Mesendoderm (in vitro differentiated cells): ENCODE measurements at regions not wholly inside any gene's neighbourhood (a gene's known extent, or its start where the extent isn't known, plus 50 kb on each side); places are given as distances from the start of the nearest gene placed in this dataset.
"Not testable (repeated sequence)": the region's sequence is repeated elsewhere in the genome, so short reads cannot be mapped to it uniquely, and the experiment has no call there.

Experiments used
- DNase-seq: peaks from one replicate; pipeline ENCODE4 v3.0.0; 2013
- H2AK5ac ChIP-seq: 2 replicates; pipeline ENCODE4 v1.6.1; 2013; ENCODE audit warnings: low read length, inconsistent platforms
- H2BK120ac ChIP-seq: 2 replicates; pipeline ENCODE4 v1.6.1; 2013; ENCODE audit warnings: low read depth, mild to moderate bottlenecking, low read length, moderate library complexity, mixed read lengths
- H2BK15ac ChIP-seq: replicated peaks from 2 replicates; pipeline ENCODE4 v1.6.1; 2013; ENCODE audit warnings: low read depth, mild to moderate bottlenecking, moderate library complexity
- H2BK5ac ChIP-seq: 2 replicates; pipeline ENCODE4 v1.6.1; 2013; ENCODE audit warnings: low read length, inconsistent platforms
- H3K18ac ChIP-seq: 2 replicates; pipeline ENCODE4 v1.6.1; 2013; ENCODE audit warnings: mild to moderate bottlenecking, low read length, mixed read lengths
- H3K23ac ChIP-seq: one replicate; pipeline ENCODE4 v1.6.1; 2013; ENCODE audit warnings: low read length
- H3K27ac ChIP-seq: 2 replicates; pipeline ENCODE4 v1.5.1; 2013; ENCODE audit warnings: low read depth, mild to moderate bottlenecking, inconsistent platforms, low read length, moderate library complexity
- H3K27me3 ChIP-seq: 2 replicates; pipeline ENCODE4 v1.6.1; 2013; ENCODE audit warnings: low read length, control low read depth, mild to moderate bottlenecking, inconsistent platforms; ENCODE audit not compliant: insufficient read depth, poor library complexity
- H3K36me3 ChIP-seq: 2 replicates; pipeline ENCODE4 v1.6.1; 2013; ENCODE audit warnings: low read length, inconsistent platforms; ENCODE audit not compliant: control insufficient read depth, insufficient read depth
- H3K4ac ChIP-seq: one replicate; pipeline ENCODE4 v1.6.1; 2013; ENCODE audit warnings: low read depth, mild to moderate bottlenecking, low read length, moderate library complexity
- H3K4me1 ChIP-seq: 2 replicates; pipeline ENCODE4 v1.6.1; 2013; ENCODE audit warnings: low read depth, low read length, inconsistent platforms; ENCODE audit not compliant: control insufficient read depth
- H3K4me2 ChIP-seq: 2 replicates; pipeline ENCODE4 v1.6.1; 2013; ENCODE audit warnings: low read length
- H3K4me3 ChIP-seq: 2 replicates; pipeline ENCODE4 v1.5.1; 2013; ENCODE audit warnings: mild to moderate bottlenecking, low read length
- H3K56ac ChIP-seq: one replicate; pipeline ENCODE4 v1.6.1; 2013; ENCODE audit warnings: low read length
- H3K79me1 ChIP-seq: 2 replicates; pipeline ENCODE4 v1.6.1; 2013; ENCODE audit warnings: low read length, inconsistent platforms
- H3K79me2 ChIP-seq: 2 replicates; pipeline ENCODE4 v1.6.1; 2013; ENCODE audit warnings: mild to moderate bottlenecking, low read length; ENCODE audit not compliant: control insufficient read depth, insufficient read depth
- H3K9ac ChIP-seq: 2 replicates; pipeline ENCODE4 v1.6.1; 2013; ENCODE audit warnings: low read length, inconsistent platforms
- H4K5ac ChIP-seq: one replicate; pipeline ENCODE4 v1.6.1; 2013; ENCODE audit warnings: low read length
- H4K8ac ChIP-seq: one replicate; pipeline ENCODE4 v1.6.1; 2013; ENCODE audit warnings: low read depth, mild to moderate bottlenecking, control low read depth, low read length, moderate library complexity
- WGBS: extraction: QIAGEN DNeasy Blood & Tissue Kit; methylation state at CpG from one replicate; pipeline ENCODE4 v1.1.7; 2013; ENCODE audit warnings: low lambda C conversion rate, missing lambda C conversion rate; ENCODE audit not compliant: insufficient coverage; ENCODE audit errors: extremely low coverage; 5-methylcytosine and 5-hydroxymethylcytosine counted together

- H2AK5ac ChIP-seq: no peak overlapping the region
- H3K23ac ChIP-seq: no peak overlapping the region
- H3K9ac ChIP-seq: no peak overlapping the region
- H3K27me3 ChIP-seq: no peaks in the 10 kb centered on the region
- no peak overlapping the region for H3K18ac ChIP-seq
- no peaks in the 10 kb centered on the region for H3K79me1 ChIP-seq
- no peak overlapping the region for H3K4me2 ChIP-seq
- no CpG with 5 or more reads among the region's 2 CpGs for WGBS
- H3K36me3 ChIP-seq: no peaks in the 10 kb centered on the region
- no peak overlapping the region for H3K56ac ChIP-seq
- H3K4me1 ChIP-seq: no peaks in the 10 kb centered on the region
- H2BK5ac ChIP-seq: no peak overlapping the region
- no peak overlapping the region for H3K27ac ChIP-seq
- H3K79me2 ChIP-seq: no peaks in the 10 kb centered on the region
- H2BK120ac ChIP-seq: no peak overlapping the region
- no peak overlapping the region for H4K8ac ChIP-seq
- H4K5ac ChIP-seq: no peak overlapping the region
- DNase-seq: no peak
- no peak overlapping the region for H2BK15ac ChIP-seq
- H3K4ac ChIP-seq: no peak overlapping the region
- H3K4me3 ChIP-seq: no peak overlapping the region
These were observed 1103.2 kb upstream of the ALCAM start for GRCh38 chr3:104263477-104263876.

- H4K5ac ChIP-seq, H3K27ac ChIP-seq, DNase-seq, H3K4ac ChIP-seq, H3K4me3 ChIP-seq, H3K79me1 ChIP-seq, H2BK5ac ChIP-seq, H3K18ac ChIP-seq, H2AK5ac ChIP-seq, H2BK120ac ChIP-seq, H4K8ac ChIP-seq, H3K79me2 ChIP-seq, H3K27me3 ChIP-seq, H3K56ac ChIP-seq, H3K36me3 ChIP-seq, H2BK15ac ChIP-seq, H3K4me1 ChIP-seq, H3K9ac ChIP-seq, H3K4me2 ChIP-seq, H3K23ac ChIP-seq: not testable (repeated sequence)
- WGBS: no CpG with 5 or more reads among the region's 1 CpG
These were observed 1100.5 kb upstream of the ALCAM start for GRCh38 chr3:104266219-104266618.

GRCh38 chr3:104269771-104270170, 1096.9 kb upstream of the ALCAM start:
- H3K4ac ChIP-seq: no peak overlapping the region
- no peak overlapping the region for H3K4me2 ChIP-seq
- H3K18ac ChIP-seq: no peak overlapping the region
- DNase-seq: no peak
- H2AK5ac ChIP-seq: no peak overlapping the region
- no peak overlapping the region for H3K27ac ChIP-seq
- H2BK5ac ChIP-seq: no peak overlapping the region
- no peak overlapping the region for H3K23ac ChIP-seq
- no peaks in the 10 kb centered on the region for H3K4me1 ChIP-seq
- no peak overlapping the region for H2BK15ac ChIP-seq
- H4K8ac ChIP-seq: no peak overlapping the region
- H3K56ac ChIP-seq: no peak overlapping the region
- H3K9ac ChIP-seq: no peak overlapping the region
- H3K79me2 ChIP-seq: no peaks in the 10 kb centered on the region
- no CpG with 5 or more reads among the region's 6 CpGs for WGBS
- H2BK120ac ChIP-seq: no peak overlapping the region
- H3K36me3 ChIP-seq: no peaks in the 10 kb centered on the region
- no peaks in the 10 kb centered on the region for H3K27me3 ChIP-seq
- no peak overlapping the region for H4K5ac ChIP-seq
- no peaks in the 10 kb centered on the region for H3K79me1 ChIP-seq
- no peak overlapping the region for H3K4me3 ChIP-seq

GRCh38 chr3:104273046-104273649, 1093.6 kb upstream of the ALCAM start:
- DNase-seq: peak; percentile 59
- Histone ChIP-seq H3K36me3 (no peaks in the 10 kb centered on the region), H3K4me3 (no peak overlapping the region), H2BK120ac (no peak overlapping the region), H2AK5ac (no peak overlapping the region), H3K4ac (no peak overlapping the region), H4K8ac (no peak overlapping the region), H3K9ac (no peak overlapping the region), H3K27me3 (no peaks in the 10 kb centered on the region), H3K4me2 (no peak overlapping the region), H2BK5ac (no peak overlapping the region), H4K5ac (no peak overlapping the region), H3K23ac (no peak overlapping the region), H3K56ac (no peak overlapping the region), H3K18ac (no peak overlapping the region), H3K27ac (no peak overlapping the region), H3K79me1 (no peaks in the 10 kb centered on the region), H3K4me1 (no peaks in the 10 kb centered on the region), H3K79me2 (no peaks in the 10 kb centered on the region), H2BK15ac (no peak overlapping the region)
- whole genome bisulfite sequencing: no CpG with 5 or more reads among the region's 4 CpGs

GRCh38 chr3:104275199-104275598, 1091.5 kb upstream of the ALCAM start:
- no peaks in the 10 kb centered on the region for H3K4me1 ChIP-seq
- no peak overlapping the region for H3K56ac ChIP-seq
- no peak overlapping the region for H3K18ac ChIP-seq
- no peak overlapping the region for H2BK15ac ChIP-seq
- no peak overlapping the region for H2BK5ac ChIP-seq
- H3K27ac ChIP-seq: no peak overlapping the region
- H3K9ac ChIP-seq: no peak overlapping the region
- H3K79me1 ChIP-seq: no peaks in the 10 kb centered on the region
- H3K4me3 ChIP-seq: no peak overlapping the region
- H3K23ac ChIP-seq: no peak overlapping the region
- no peak overlapping the region for H4K5ac ChIP-seq
- H3K27me3 ChIP-seq: no peaks in the 10 kb centered on the region
- H3K79me2 ChIP-seq: no peaks in the 10 kb centered on the region
- DNase-seq: no peak
- no peak overlapping the region for H2AK5ac ChIP-seq
- H3K4ac ChIP-seq: no peak overlapping the region
- no peak overlapping the region for H4K8ac ChIP-seq
- no peak overlapping the region for H3K4me2 ChIP-seq
- H3K36me3 ChIP-seq: no peaks in the 10 kb centered on the region
- no peak overlapping the region for H2BK120ac ChIP-seq

GRCh38 chr3:104279617-104280016, 1087.1 kb upstream of the ALCAM start:
- no CpG with 5 or more reads among the region's 1 CpG for WGBS
- Histone ChIP-seq H4K8ac (no peak overlapping the region), H3K56ac (no peak overlapping the region), H3K4me2 (no peak overlapping the region), H3K18ac (no peak overlapping the region), H3K4me3 (no peak overlapping the region), H2BK120ac (no peak overlapping the region), H3K4me1 (no peaks in the 10 kb centered on the region), H3K36me3 (no peaks in the 10 kb centered on the region), H3K23ac (no peak overlapping the region), H3K27ac (no peak overlapping the region), H3K79me1 (no peaks in the 10 kb centered on the region), H3K79me2 (no peaks in the 10 kb centered on the region), H2BK5ac (no peak overlapping the region), H3K27me3 (no peaks in the 10 kb centered on the region), H2AK5ac (no peak overlapping the region), H3K4ac (no peak overlapping the region), H4K5ac (no peak overlapping the region), H2BK15ac (no peak overlapping the region), H3K9ac (no peak overlapping the region)
- no peak for DNase-seq
